ENCODE measurements at regions not wholly inside any gene's neighbourhood (a gene's known extent, or its start where the extent isn't known, plus 50 kb on each side); places are given as distances from the start of the nearest gene placed in this dataset.
"Not testable (repeated sequence)": the region's sequence is repeated elsewhere in the genome, so short reads cannot be mapped to it uniquely, and the experiment has no call there.

- no peak for DNase-seq (ENCODE audit: low read depth)
Measured at GRCh38 chr5:42242210-42242609, 181.0 kb upstream of the GHR start.

GRCh38 chr5:42242881-42243485 is 180.3 kb upstream of the GHR start:
- DNase-seq (ENCODE audit: low read depth): no peak

GRCh38 chr5:42252306-42252705 is 170.9 kb upstream of the GHR start:
- no peak for DNase-seq (ENCODE audit: low read depth)

GRCh38 chr5:42259914-42260313 is 163.3 kb upstream of the GHR start:
- DNase-seq (ENCODE audit: low read depth): not testable (repeated sequence)

- no peak for DNase-seq (ENCODE audit: low read depth)
Measured at GRCh38 chr5:42267091-42267490, 156.1 kb upstream of the GHR start.

GRCh38 chr5:42268170-42268569 is 155.1 kb upstream of the GHR start:
- DNase-seq (ENCODE audit: low read depth): not testable (repeated sequence)

- no peak for DNase-seq (ENCODE audit: low read depth)
Measured at GRCh38 chr5:42268630-42269029, 154.6 kb upstream of the GHR start.

GRCh38 chr5:42270771-42271170 is 152.5 kb upstream of the GHR start:
- DNase-seq (ENCODE audit: low read depth): no peak

GRCh38 chr5:42274913-42275312 is 148.3 kb upstream of the GHR start:
- DNase-seq (ENCODE audit: low read depth): no peak

GRCh38 chr5:42277293-42277692 is 145.9 kb upstream of the GHR start:
- DNase-seq (ENCODE audit: low read depth): no peak

- DNase-seq (ENCODE audit: low read depth): no peak
Measured at GRCh38 chr5:42284584-42284983, 138.7 kb upstream of the GHR start.

GRCh38 chr5:42285230-42285629 is 138.0 kb upstream of the GHR start:
- no peak for DNase-seq (ENCODE audit: low read depth)

GRCh38 chr5:42300496-42300895 is 122.7 kb upstream of the GHR start:
- DNase-seq (ENCODE audit: low read depth): no peak

GRCh38 chr5:42301349-42301748 is 121.9 kb upstream of the GHR start:
- no peak for DNase-seq (ENCODE audit: low read depth)

- DNase-seq (ENCODE audit: low read depth): no peak
Measured at GRCh38 chr5:42302186-42302585, 121.1 kb upstream of the GHR start.

- DNase-seq (ENCODE audit: low read depth): no peak
Measured at GRCh38 chr5:42306287-42306686, 117.0 kb upstream of the GHR start.

GRCh38 chr5:42309865-42310264 is 113.4 kb upstream of the GHR start:
- DNase-seq (ENCODE audit: low read depth): no peak

GRCh38 chr5:42315214-42315613 is 108.0 kb upstream of the GHR start:
- no peak for DNase-seq (ENCODE audit: low read depth)

GRCh38 chr5:42317575-42317974 is 105.7 kb upstream of the GHR start:
- DNase-seq (ENCODE audit: low read depth): no peak

- DNase-seq (ENCODE audit: low read depth): not testable (repeated sequence)
Measured at GRCh38 chr5:42319546-42319945, 103.7 kb upstream of the GHR start.

GRCh38 chr5:42321785-42322184 is 101.5 kb upstream of the GHR start:
- no peak for DNase-seq (ENCODE audit: low read depth)

- no peak for DNase-seq (ENCODE audit: low read depth)
Measured at GRCh38 chr5:42337143-42337542, 86.1 kb upstream of the GHR start.

- no peak for DNase-seq (ENCODE audit: low read depth)
Measured at GRCh38 chr5:42337607-42338006, 85.6 kb upstream of the GHR start.

GRCh38 chr5:42338136-42338535 is 85.1 kb upstream of the GHR start:
- DNase-seq (ENCODE audit: low read depth): no peak

- no peak for DNase-seq (ENCODE audit: low read depth)
Measured at GRCh38 chr5:42349163-42349562, 74.1 kb upstream of the GHR start.

All from activated T-cell treated with anti-CD3 and anti-CD28 coated beads for 1 hour (primary cell).